ENCODE measurements at regions not wholly inside any gene's neighbourhood (a gene's known extent, or its start where the extent isn't known, plus 50 kb on each side); places are given as distances from the start of the nearest gene placed in this dataset.

GRCh38 chr2:129575431-129575830 is 404.0 kb upstream of the RAB6C start:
- DNase-seq (no peak), ATAC-seq (no peak)
- no peak for TF ChIP-seq POLR2A (IDR thresholded peaks at IDR 0.05)
- TF ChIP-seq, protein P1, sequence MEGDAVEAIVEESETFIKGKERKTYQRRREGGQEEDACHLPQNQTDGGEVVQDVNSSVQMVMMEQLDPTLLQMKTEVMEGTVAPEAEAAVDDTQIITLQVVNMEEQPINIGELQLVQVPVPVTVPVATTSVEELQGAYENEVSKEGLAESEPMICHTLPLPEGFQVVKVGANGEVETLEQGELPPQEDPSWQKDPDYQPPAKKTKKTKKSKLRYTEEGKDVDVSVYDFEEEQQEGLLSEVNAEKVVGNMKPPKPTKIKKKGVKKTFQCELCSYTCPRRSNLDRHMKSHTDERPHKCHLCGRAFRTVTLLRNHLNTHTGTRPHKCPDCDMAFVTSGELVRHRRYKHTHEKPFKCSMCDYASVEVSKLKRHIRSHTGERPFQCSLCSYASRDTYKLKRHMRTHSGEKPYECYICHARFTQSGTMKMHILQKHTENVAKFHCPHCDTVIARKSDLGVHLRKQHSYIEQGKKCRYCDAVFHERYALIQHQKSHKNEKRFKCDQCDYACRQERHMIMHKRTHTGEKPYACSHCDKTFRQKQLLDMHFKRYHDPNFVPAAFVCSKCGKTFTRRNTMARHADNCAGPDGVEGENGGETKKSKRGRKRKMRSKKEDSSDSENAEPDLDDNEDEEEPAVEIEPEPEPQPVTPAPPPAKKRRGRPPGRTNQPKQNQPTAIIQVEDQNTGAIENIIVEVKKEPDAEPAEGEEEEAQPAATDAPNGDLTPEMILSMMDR (IDR thresholded peaks at IDR 0.05 in 4 of 5, conservative IDR thresholded peaks at IDR 0.05 in 1 of 5): no peak
- Histone ChIP-seq H3K27me3 (no peaks in the 10 kb centered on the region), H3K36me3 (no peaks in the 10 kb centered on the region), H3K4me1 (no peaks in the 10 kb centered on the region), H3K27ac (no peak overlapping the region), H3K4me3 (no peak overlapping the region), H3K9me3 (no peaks in the 10 kb centered on the region)
- in situ Hi-C loops (cut with MboI; ENCODE audit: low sequenced_read_pairs in 4 of 4): no loop called here
- intact Hi-C loops (cut with DNase I; ENCODE audit: low total_unique reads): no loop called here

GRCh38 chr2:129575880-129576279 is 403.6 kb upstream of the RAB6C start:
- H3K4me1 ChIP-seq: no peaks in the 10 kb centered on the region
- intact Hi-C loops (cut with DNase I; ENCODE audit: low total_unique reads): no loop called here
- TF ChIP-seq, protein P1 (IDR thresholded peaks at IDR 0.05 in 4 of 5, conservative IDR thresholded peaks at IDR 0.05 in 1 of 5): no peak
- TF ChIP-seq POLR2A (IDR thresholded peaks at IDR 0.05): no peak
- in situ Hi-C loops (cut with MboI; ENCODE audit: low sequenced_read_pairs in 4 of 4): no loop called here
- no peak overlapping the region for H3K27ac ChIP-seq
- no peaks in the 10 kb centered on the region for H3K36me3 ChIP-seq
- ATAC-seq (no peak), DNase-seq (no peak)
- no peaks in the 10 kb centered on the region for H3K9me3 ChIP-seq
- H3K27me3 ChIP-seq: no peaks in the 10 kb centered on the region
- H3K4me3 ChIP-seq: no peak overlapping the region

- no peaks in the 10 kb centered on the region for H3K9me3 ChIP-seq
- in situ Hi-C loops (cut with MboI; ENCODE audit: low sequenced_read_pairs in 4 of 4) (no loop called here), intact Hi-C loops (cut with DNase I; ENCODE audit: low total_unique reads) (no loop called here)
- H3K27ac ChIP-seq: no peak overlapping the region
- no peaks in the 10 kb centered on the region for H3K27me3 ChIP-seq
- DNase-seq (no peak), ATAC-seq (no peak)
- no peaks in the 10 kb centered on the region for H3K4me1 ChIP-seq
- H3K36me3 ChIP-seq: no peaks in the 10 kb centered on the region
- TF ChIP-seq POLR2A (IDR thresholded peaks at IDR 0.05): no peak
- TF ChIP-seq, protein P1 (IDR thresholded peaks at IDR 0.05 in 4 of 5, conservative IDR thresholded peaks at IDR 0.05 in 1 of 5): no peak
- no peak overlapping the region for H3K4me3 ChIP-seq
These were observed 399.5 kb upstream of the RAB6C start for GRCh38 chr2:129580001-129580400.

DNA sequence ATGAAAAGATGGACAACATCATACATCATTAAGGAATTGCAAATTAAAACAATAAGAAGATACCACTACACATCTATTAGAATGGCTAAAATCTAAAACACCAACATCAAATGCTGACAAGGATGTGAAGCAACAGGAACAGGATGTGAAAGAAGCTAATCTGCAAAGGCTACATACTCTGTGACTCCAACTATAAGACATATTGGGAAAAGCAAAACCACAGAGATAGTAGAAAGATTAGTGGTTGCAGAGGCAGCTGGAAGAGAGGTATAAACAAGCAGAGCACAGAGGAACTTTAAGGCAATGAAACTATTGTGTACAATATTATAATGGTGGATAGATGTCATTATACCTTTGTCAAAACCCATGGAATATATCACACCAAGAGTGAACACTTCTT is 393.7 kb upstream of the RAB6C start:
- Histone ChIP-seq H3K4me1 (no peaks in the 10 kb centered on the region), H3K4me3 (no peak overlapping the region), H3K27me3 (no peaks in the 10 kb centered on the region), H3K36me3 (no peaks in the 10 kb centered on the region), H3K27ac (no peak overlapping the region), H3K9me3 (no peaks in the 10 kb centered on the region)
- intact Hi-C loops (cut with DNase I; ENCODE audit: low total_unique reads): no loop called here
- in situ Hi-C loops (cut with MboI; ENCODE audit: low sequenced_read_pairs in 4 of 4): no loop called here
- TF ChIP-seq, protein P1 (IDR thresholded peaks at IDR 0.05 in 4 of 5, conservative IDR thresholded peaks at IDR 0.05 in 1 of 5): no peak
- no peak for TF ChIP-seq POLR2A (IDR thresholded peaks at IDR 0.05)
- no peak for DNase-seq
- ATAC-seq: no peak

DNA sequence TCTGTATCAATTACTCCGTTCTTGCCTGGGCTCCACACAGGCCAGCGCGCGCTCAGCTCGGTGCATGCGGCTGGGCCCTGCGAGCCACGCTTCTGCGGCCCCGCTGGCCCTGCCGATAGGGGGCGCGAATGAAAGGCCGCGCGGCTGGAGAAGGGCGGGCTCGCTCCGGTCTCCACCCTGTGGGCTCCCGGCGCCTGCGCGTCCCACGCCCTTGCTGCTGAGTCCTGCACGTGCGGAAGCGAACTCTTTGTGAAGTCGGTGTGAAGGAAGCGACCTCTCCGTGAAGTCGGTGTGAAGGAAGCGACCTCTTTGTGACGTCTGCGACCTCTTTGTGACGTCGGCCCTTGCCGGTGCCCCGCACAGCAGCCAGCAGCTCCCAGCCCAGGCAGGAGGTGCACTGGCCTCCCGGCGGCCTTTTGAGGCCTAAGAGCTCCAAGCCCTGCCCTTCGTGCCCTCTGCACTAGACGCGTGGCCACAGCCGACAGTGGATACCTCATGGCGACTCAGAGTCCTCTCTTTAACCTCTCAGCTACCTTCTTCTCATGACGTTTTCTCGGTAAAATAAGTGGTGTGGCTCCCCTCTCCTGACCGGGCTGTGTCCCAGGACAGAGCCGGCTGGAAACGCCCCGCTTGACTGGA is 391.9 kb upstream of the RAB6C start:
- Histone ChIP-seq H3K27me3 (no peaks in the 10 kb centered on the region), H3K36me3 (no peaks in the 10 kb centered on the region), H3K4me3 (no peak overlapping the region), H3K27ac (no peak overlapping the region), H3K9me3 (no peaks in the 10 kb centered on the region), H3K4me1 (no peaks in the 10 kb centered on the region)
- in situ Hi-C loops (cut with MboI; ENCODE audit: low sequenced_read_pairs in 4 of 4) (no loop called here), intact Hi-C loops (cut with DNase I; ENCODE audit: low total_unique reads) (no loop called here)
- DNase-seq (no peak), ATAC-seq (no peak)
- TF ChIP-seq, protein P1 (IDR thresholded peaks at IDR 0.05 in 4 of 5, conservative IDR thresholded peaks at IDR 0.05 in 1 of 5): no peak
- TF ChIP-seq POLR2A (IDR thresholded peaks at IDR 0.05): no peak
